ENCODE measurements at regions not wholly inside any gene's neighbourhood (a gene's known extent, or its start where the extent isn't known, plus 50 kb on each side); places are given as distances from the start of the nearest gene placed in this dataset.

DNA sequence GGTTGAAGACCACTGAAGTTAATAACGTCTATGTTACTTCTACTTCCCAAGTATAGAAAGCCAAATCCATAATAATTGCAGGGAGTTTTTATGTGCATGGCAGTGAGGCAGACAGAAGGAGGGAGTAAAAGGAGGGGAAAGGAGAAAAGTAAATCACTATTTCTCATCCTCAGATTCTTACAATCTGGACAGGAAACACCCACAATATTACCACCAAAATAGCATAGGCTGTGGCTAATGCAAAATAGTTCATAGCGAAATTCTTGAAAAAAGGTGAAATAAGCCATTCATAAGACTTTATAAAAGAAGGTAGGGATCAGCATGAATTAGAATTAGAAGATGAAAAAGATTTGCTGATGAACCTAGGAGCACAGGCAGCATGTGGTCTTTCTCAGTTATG is 128.1 kb downstream of the KCNJ2 start:
- intact Hi-C loops (cut with micrococcal nuclease), result loop anchor here (10.0 kb wide), 1 partner anchor 733 kb away; no protein-coding TSS in a partner anchor

DNA sequence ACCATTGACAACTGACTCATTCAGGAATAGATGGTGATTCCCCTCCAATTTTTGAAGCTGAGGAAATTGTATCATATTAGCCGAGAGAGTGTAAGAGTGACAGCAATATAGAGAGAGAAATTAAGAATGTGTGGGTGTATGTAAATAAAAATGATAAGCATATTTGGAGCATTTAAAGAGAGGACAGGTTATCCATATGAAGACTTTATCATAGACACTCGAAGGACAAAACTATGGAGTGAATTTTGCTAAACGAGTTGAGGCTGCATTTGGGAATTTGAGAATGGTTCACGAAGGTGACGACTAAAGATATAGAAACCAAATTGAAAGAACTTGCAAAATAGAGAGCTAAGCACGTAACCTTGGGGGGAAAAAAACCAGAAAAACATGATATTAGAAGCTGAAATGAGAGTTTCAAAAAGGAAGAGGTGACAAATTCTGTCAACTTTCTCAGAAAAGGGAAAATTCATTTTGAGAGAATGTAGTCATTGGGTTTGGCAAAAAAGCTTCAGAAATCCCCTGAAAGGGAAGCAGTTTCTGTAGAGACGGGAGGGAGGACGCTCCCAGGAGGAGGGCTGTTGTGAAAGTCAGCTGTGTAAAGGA is 129.7 kb downstream of the KCNJ2 start:
- no peak overlapping the region for H3K4me2 ChIP-seq (ENCODE audit: insufficient read depth, low read length)
- TF ChIP-seq GATA2 (IDR thresholded peaks at IDR 0.05; ENCODE audit: insufficient read depth, insufficient read length, low read depth, low read length) (no peak), FOS (IDR thresholded peaks at IDR 0.05; ENCODE audit: borderline replicate concordance, insufficient read depth, low read length) (no peak), MYC (IDR thresholded peaks at IDR 0.05; ENCODE audit: low read depth, low read length) (no peak), POLR2A (IDR thresholded peaks at IDR 0.05; ENCODE audit: low read depth, low read length) (no peak), JUN (IDR thresholded peaks at IDR 0.05; ENCODE audit: borderline replicate concordance, insufficient read depth, insufficient read length, low read depth) (no peak), POLR2AphosphoS5 (IDR thresholded peaks at IDR 0.05; ENCODE audit: insufficient read depth, low read depth, low read length) (no peak), EZH2 (IDR thresholded peaks at IDR 0.05; ENCODE audit: borderline replicate concordance, low read depth, low read length, severe bottlenecking) (no peak)
- TF ChIP-seq, protein P1, sequence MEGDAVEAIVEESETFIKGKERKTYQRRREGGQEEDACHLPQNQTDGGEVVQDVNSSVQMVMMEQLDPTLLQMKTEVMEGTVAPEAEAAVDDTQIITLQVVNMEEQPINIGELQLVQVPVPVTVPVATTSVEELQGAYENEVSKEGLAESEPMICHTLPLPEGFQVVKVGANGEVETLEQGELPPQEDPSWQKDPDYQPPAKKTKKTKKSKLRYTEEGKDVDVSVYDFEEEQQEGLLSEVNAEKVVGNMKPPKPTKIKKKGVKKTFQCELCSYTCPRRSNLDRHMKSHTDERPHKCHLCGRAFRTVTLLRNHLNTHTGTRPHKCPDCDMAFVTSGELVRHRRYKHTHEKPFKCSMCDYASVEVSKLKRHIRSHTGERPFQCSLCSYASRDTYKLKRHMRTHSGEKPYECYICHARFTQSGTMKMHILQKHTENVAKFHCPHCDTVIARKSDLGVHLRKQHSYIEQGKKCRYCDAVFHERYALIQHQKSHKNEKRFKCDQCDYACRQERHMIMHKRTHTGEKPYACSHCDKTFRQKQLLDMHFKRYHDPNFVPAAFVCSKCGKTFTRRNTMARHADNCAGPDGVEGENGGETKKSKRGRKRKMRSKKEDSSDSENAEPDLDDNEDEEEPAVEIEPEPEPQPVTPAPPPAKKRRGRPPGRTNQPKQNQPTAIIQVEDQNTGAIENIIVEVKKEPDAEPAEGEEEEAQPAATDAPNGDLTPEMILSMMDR (IDR thresholded peaks at IDR 0.05; ENCODE audit: extremely low read depth in 1 of 2, insufficient read depth in 1 of 2, low read depth in 1 of 2, low read length in 2 of 2), result no peak
- TF ChIP-seq, protein P2, sequence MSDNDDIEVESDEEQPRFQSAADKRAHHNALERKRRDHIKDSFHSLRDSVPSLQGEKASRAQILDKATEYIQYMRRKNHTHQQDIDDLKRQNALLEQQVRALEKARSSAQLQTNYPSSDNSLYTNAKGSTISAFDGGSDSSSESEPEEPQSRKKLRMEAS (IDR thresholded peaks at IDR 0.05; ENCODE audit: insufficient read depth, insufficient read length), result no peak
- no peak overlapping the region for H3K27ac ChIP-seq (ENCODE audit: insufficient read depth, low read depth, low read length)
- CTCF ChIA-PET, result interaction anchor here (0.9 to 1.0 kb wide), 2 partner anchors 11 to 25 kb away, joined by 3 read pairs; no protein-coding TSS in a partner anchor
- no TSS peak for BruUV-seq (replicated peaks)
- no peak overlapping the region for H2AFZ ChIP-seq (ENCODE audit: low read depth, low read length)
- no peaks in the 10 kb centered on the region for H3K36me3 ChIP-seq (ENCODE audit: control insufficient read depth in 2 of 2, extremely low read depth in 1 of 2, insufficient read depth in 2 of 2, low read length in 2 of 2)
- H3K4me1 ChIP-seq (ENCODE audit: control insufficient read depth, extremely low read depth, insufficient read depth, low read length), result no peaks in the 10 kb centered on the region
- H3K9me3 ChIP-seq (replicated peaks; ENCODE audit: control insufficient read depth, insufficient read depth, low read length), result no peaks in the 10 kb centered on the region
- no peaks in the 10 kb centered on the region for H3K9me1 ChIP-seq (replicated peaks; ENCODE audit: control insufficient read depth, extremely low read depth, insufficient read depth, low read length)
- intact Hi-C loops (cut with micrococcal nuclease) (loop anchor here (10.0 kb wide), 1 partner anchor 734 kb away; no protein-coding TSS in a partner anchor), dilution Hi-C loops (cut with MboI; ENCODE audit: extremely low pct_ligation_motif_present, low sequenced_read_pairs) (no loop called here)
- no peaks in the 10 kb centered on the region for H3K27me3 ChIP-seq (ENCODE audit: control insufficient read depth in 2 of 2, insufficient read depth in 2 of 2, low read length in 2 of 2)
- no peaks in the 10 kb centered on the region for H4K20me1 ChIP-seq (replicated peaks; ENCODE audit: control insufficient read depth, extremely low read depth, insufficient read depth, low read length)
- H3K9ac ChIP-seq (replicated peaks; ENCODE audit: extremely low read depth, insufficient read depth, low read length), result no peak overlapping the region
- no peak for FAIRE-seq
- H3K4me3 ChIP-seq (replicated peaks in 1 of 3; ENCODE audit: insufficient read depth in 1 of 3, low read depth in 1 of 3, low read length in 3 of 3), result no peak overlapping the region
- POLR2A ChIA-PET, result no interaction called here
- H3K79me2 ChIP-seq (ENCODE audit: control insufficient read depth, insufficient read depth, low read length), result no peaks in the 10 kb centered on the region
- DNase-seq (ENCODE audit: low read depth, low spot score), result no peak

More for the DNA sequence above, 128.1 kb downstream of the KCNJ2 start:
- H4K20me1 ChIP-seq (replicated peaks; ENCODE audit: control insufficient read depth, extremely low read depth, insufficient read depth, low read length), result no peaks in the 10 kb centered on the region
- FAIRE-seq, result no peak
- no peaks in the 10 kb centered on the region for H3K9me3 ChIP-seq (replicated peaks; ENCODE audit: control insufficient read depth, insufficient read depth, low read length)
- no peaks in the 10 kb centered on the region for H3K36me3 ChIP-seq (ENCODE audit: control insufficient read depth in 2 of 2, extremely low read depth in 1 of 2, insufficient read depth in 2 of 2, low read length in 2 of 2)
- no TSS peak for BruUV-seq (replicated peaks)
- CTCF ChIA-PET, result no interaction called here
- TF ChIP-seq, protein P2 (IDR thresholded peaks at IDR 0.05; ENCODE audit: insufficient read depth, insufficient read length), result no peak
- POLR2A ChIA-PET, result no interaction called here
- H3K27me3 ChIP-seq (ENCODE audit: control insufficient read depth in 2 of 2, insufficient read depth in 2 of 2, low read length in 2 of 2), result no peaks in the 10 kb centered on the region
- dilution Hi-C loops (cut with MboI; ENCODE audit: extremely low pct_ligation_motif_present, low sequenced_read_pairs), result no loop called here
- no peak overlapping the region for H2AFZ ChIP-seq (ENCODE audit: low read depth, low read length)
- no peaks in the 10 kb centered on the region for H3K79me2 ChIP-seq (ENCODE audit: control insufficient read depth, insufficient read depth, low read length)
- no peak overlapping the region for H3K9ac ChIP-seq (replicated peaks; ENCODE audit: extremely low read depth, insufficient read depth, low read length)
- no peak for DNase-seq (ENCODE audit: low read depth, low spot score)
- H3K4me2 ChIP-seq (ENCODE audit: insufficient read depth, low read length), result no peak overlapping the region
- H3K4me3 ChIP-seq (replicated peaks in 1 of 3; ENCODE audit: insufficient read depth in 1 of 3, low read depth in 1 of 3, low read length in 3 of 3), result no peak overlapping the region
- peaks cover 7% of the 10 kb centered on the region for H3K4me1 ChIP-seq (ENCODE audit: control insufficient read depth, extremely low read depth, insufficient read depth, low read length)
- H3K9me1 ChIP-seq (replicated peaks; ENCODE audit: control insufficient read depth, extremely low read depth, insufficient read depth, low read length), result no peaks in the 10 kb centered on the region
- no peak overlapping the region for H3K27ac ChIP-seq (ENCODE audit: insufficient read depth, low read depth, low read length)

Measured in endothelial cell of umbilical vein (primary cell).